Neural progenitor cell (in vitro differentiated cells): ENCODE measurements at regions not wholly inside any gene's neighbourhood (a gene's known extent, or its start where the extent isn't known, plus 50 kb on each side); places are given as distances from the start of the nearest gene placed in this dataset.

Experiments
- EZH2 ChIP-seq: fragments of 200-600 bp; sonication (generic); IDR thresholded peaks from 2 replicates; pipeline ENCODE4 v1.6.1; 2017; ENCODE audit warnings: antibody characterized with exemption, mild to moderate bottlenecking, moderate library complexity
- TF ChIP-seq, protein P1 (sequence below): fragments of 200-600 bp; sonication (generic); IDR thresholded peaks from 2 replicates; pipeline ENCODE4 v1.5.1; 2017; ENCODE audit warnings: antibody characterized with exemption, mild to moderate bottlenecking

DNA sequence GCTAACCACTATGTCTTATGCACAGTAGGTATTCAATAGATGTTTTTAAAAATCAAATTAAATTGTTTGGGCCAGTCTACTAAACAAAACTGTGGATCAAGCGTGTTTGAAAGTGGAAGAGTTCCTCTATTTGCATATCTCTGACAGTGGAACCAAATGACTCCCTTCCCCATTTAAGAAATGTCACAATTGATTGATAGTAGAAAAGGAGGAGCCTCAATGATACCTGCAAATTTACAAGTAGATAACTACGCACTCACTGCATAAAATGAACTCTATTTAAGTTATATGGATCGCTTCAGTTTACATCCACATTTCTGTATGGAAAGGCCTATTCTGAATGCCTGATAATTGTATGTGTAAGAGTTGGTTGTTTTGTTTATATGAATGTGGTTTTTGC, 163.3 kb upstream of the MTPN start:
- TF ChIP-seq, protein P1, sequence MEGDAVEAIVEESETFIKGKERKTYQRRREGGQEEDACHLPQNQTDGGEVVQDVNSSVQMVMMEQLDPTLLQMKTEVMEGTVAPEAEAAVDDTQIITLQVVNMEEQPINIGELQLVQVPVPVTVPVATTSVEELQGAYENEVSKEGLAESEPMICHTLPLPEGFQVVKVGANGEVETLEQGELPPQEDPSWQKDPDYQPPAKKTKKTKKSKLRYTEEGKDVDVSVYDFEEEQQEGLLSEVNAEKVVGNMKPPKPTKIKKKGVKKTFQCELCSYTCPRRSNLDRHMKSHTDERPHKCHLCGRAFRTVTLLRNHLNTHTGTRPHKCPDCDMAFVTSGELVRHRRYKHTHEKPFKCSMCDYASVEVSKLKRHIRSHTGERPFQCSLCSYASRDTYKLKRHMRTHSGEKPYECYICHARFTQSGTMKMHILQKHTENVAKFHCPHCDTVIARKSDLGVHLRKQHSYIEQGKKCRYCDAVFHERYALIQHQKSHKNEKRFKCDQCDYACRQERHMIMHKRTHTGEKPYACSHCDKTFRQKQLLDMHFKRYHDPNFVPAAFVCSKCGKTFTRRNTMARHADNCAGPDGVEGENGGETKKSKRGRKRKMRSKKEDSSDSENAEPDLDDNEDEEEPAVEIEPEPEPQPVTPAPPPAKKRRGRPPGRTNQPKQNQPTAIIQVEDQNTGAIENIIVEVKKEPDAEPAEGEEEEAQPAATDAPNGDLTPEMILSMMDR, result no peak
- no peak for TF ChIP-seq EZH2
